ENCODE measurements at regions not wholly inside any gene's neighbourhood (a gene's known extent, or its start where the extent isn't known, plus 50 kb on each side); places are given as distances from the start of the nearest gene placed in this dataset.

DNA sequence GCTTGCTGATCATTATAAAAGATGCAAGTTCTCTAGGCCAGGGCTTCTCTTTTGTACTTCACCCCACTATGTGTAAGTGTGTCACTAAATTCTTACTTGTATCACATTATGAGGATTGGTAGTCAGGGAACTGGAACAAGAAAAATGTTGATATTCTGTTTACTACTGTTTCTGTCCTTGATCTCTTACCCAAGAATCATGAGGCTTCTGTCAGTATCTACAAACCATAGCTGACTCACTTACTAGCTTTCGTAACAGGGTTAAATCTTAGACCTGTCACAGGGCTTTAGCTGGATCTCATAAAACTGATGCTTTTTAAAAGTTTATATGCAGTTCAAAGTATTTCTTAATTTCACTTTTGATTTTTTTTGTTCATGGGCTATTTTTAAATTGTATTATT, 681.2 kb downstream of the PLPP3 start:
- TF ChIP-seq ZSCAN29 (CRISPR knock-in tag; conservative IDR thresholded peaks at IDR 0.05): no peak
- TF ChIP-seq MAFK (conservative IDR thresholded peaks at IDR 0.05 in 1 of 2, IDR thresholded peaks at IDR 0.05 in 1 of 2; ENCODE audit: low read length in 2 of 2): no peak
- TF ChIP-seq NFE2 (CRISPR knock-in tag; IDR thresholded peaks at IDR 0.05): no peak
- no peak for TF ChIP-seq ZNF101 (CRISPR knock-in tag; IDR thresholded peaks at IDR 0.05; ENCODE audit: borderline replicate concordance, low read depth)
